Pancreas (tissue), 10 donors: ENCODE measurements at regions not wholly inside any gene's neighbourhood (a gene's known extent, or its start where the extent isn't known, plus 50 kb on each side); places are given as distances from the start of the nearest gene placed in this dataset.
A peak's percentile ranks its signal among the peaks of the same experiment; 100 is the strongest.
"Not testable (repeated sequence)": the region's sequence is repeated elsewhere in the genome, so short reads cannot be mapped to it uniquely, and the experiment has no call there.

Source experiments
- ATAC-seq, 4 donors: fragments of 200-7000 bp; cut with Tn5 transposase; one replicate each; pipeline versions ENCODE4 v1.8.0 to v1.9.1; 2020; ENCODE audit warnings: mild to moderate bottlenecking in 4 of 4, moderate library complexity in 4 of 4
- DNase-seq, 6 donors: peaks; one replicate each; pipeline ENCODE4 v3.0.0-alpha.2; 2020
- FAIRE-seq: peaks from 2 replicates; lab custom pipeline; 2012; peaks lifted over from hg19 to GRCh38; lab: Jason Lieb, UNC
- H3K27ac ChIP-seq, 4 donors: fragments of 200-600 bp; sonication (generic); 1 replicate in 3 of 4; 2 replicates in 1 of 4; pipeline versions ENCODE4 v1.5.0 to v1.8.0; 2020
- H3K27me3 ChIP-seq, 4 donors: fragments of 200-600 bp; one replicate each; pipeline ENCODE4 v1.8.0; 2021
- H3K36me3 ChIP-seq, 3 donors: fragments of 200-600 bp; sonication (generic) in 1 of 3; one replicate each; pipeline versions ENCODE4 v1.5.0 to v1.8.0; 2020 to 2021
- H3K4me1 ChIP-seq, 3 donors: fragments of 200-600 bp; one replicate each; pipeline ENCODE4 v1.8.0; 2021
- H3K4me3 ChIP-seq, 4 donors: fragments of 200-600 bp; sonication (generic) in 2 of 4; one replicate each; pipeline versions ENCODE4 v1.5.0 to v1.8.0; 2020 to 2021
- H3K9me3 ChIP-seq, 4 donors: fragments of 200-600 bp; one replicate each; pipeline ENCODE4 v1.8.0; 2021
- whole genome bisulfite sequencing, 2 donors: extraction: QIAGEN DNeasy Blood & Tissue Kit; methylation state at CpG; one replicate each; pipeline ENCODE4 v1.1.7; 2013; 5-methylcytosine and 5-hydroxymethylcytosine counted together
- intact Hi-C, 3 donors: fragments of 100-400 bp; cut with DNase I; formaldehyde crosslinking; loops; one replicate each; pipeline versions ENCODE4 v1.11.1 to v1.14.2; 2022
- TF ChIP-seq, protein P1 (sequence below), 4 donors: fragments of 200-600 bp; sonication (generic) in 3 of 4; IDR thresholded peaks; one replicate each; pipeline versions ENCODE4 v1.5.0 to v1.8.0; 2021; ENCODE audit warnings: antibody characterized with exemption in 4 of 4
- donor health status: healthy with polysubstance abuse.
- donor health status: DM: no; HTN: no; CAD: no; lungs with moderate emphysema.
- donor health status: DM: no; HTN: no; CAD: no.
- donor health status: control.
- donor health status: control.
- donor health status: Bipolar disorder and iron deficiency.
- donor health status: DM: yes; HTN: yes; CAD: no.
- donor health status: DM: no; HTN: no; CAD: no.
- donor health status: DM: no; HTN: no; CAD: no.
- donor health status: DM: yes; HTN: yes; CAD: no.

DNA sequence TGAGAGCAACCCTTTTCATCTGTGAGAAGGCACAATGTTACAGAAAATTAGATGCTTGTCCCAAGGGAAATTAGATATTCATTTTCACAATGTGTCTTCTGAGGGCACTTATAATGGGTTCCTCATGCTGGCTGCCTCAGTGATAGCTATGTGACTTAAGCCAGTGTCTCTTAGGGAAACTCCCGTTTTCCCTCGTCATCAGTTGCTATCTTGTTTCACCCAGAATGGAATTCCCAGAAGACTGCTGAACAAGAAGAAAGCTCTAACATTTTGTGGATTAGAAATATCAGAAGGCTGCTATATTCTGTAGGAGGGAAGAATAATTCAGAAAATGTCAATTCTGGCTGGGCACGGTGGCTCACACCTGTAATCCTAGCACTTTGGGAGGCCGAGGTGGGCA is 67.9 kb upstream of the WDR72 start:
- Histone ChIP-seq H3K9me3 (no peaks in the 10 kb centered on the region), H3K4me3 (no peak overlapping the region), H3K36me3 (no peaks in the 10 kb centered on the region), H3K27ac (no peak overlapping the region), H3K4me1 (peaks cover 0 to 3% (median 0%) of the 10 kb centered on the region in 3 donors), H3K27me3 (no peaks in the 10 kb centered on the region)
- ATAC-seq (no peak), FAIRE-seq (no peak), DNase-seq (no peak)
- WGBS, 2 donors: 76 to 80% methylated on average over 4 of the region's 4 CpGs
- TF ChIP-seq, protein P1, sequence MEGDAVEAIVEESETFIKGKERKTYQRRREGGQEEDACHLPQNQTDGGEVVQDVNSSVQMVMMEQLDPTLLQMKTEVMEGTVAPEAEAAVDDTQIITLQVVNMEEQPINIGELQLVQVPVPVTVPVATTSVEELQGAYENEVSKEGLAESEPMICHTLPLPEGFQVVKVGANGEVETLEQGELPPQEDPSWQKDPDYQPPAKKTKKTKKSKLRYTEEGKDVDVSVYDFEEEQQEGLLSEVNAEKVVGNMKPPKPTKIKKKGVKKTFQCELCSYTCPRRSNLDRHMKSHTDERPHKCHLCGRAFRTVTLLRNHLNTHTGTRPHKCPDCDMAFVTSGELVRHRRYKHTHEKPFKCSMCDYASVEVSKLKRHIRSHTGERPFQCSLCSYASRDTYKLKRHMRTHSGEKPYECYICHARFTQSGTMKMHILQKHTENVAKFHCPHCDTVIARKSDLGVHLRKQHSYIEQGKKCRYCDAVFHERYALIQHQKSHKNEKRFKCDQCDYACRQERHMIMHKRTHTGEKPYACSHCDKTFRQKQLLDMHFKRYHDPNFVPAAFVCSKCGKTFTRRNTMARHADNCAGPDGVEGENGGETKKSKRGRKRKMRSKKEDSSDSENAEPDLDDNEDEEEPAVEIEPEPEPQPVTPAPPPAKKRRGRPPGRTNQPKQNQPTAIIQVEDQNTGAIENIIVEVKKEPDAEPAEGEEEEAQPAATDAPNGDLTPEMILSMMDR (IDR thresholded peaks at IDR 0.05): no peak
- intact Hi-C loops: no loop called here

DNA sequence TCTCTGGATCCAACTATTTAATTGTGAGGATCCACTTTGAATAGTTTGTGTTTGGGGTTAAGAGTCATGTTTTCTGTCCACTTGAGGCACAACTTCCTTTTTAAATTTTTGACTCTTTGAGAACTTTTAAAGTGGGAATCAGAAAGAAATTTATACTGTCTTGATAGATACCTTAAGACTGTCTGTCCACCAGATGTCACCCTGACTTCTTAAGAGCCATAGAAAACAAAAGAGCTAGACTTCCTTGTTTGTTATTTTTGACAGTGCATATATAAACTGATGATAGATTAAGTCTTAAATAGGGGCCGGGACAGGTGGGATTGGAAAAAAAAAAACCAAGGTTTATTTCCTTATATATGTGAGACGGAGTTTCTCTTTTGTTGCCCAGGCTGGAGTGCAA is 52.1 kb upstream of the WDR72 start:
- Histone ChIP-seq H3K9me3 (no peaks in the 10 kb centered on the region), H3K27me3 (no peaks in the 10 kb centered on the region), H3K4me1 (no peaks in the 10 kb centered on the region), H3K4me3 (no peak overlapping the region), H3K27ac (no peak overlapping the region), H3K36me3 (no peaks in the 10 kb centered on the region)
- peak in 1 of 4 donors; percentile 43 for ATAC-seq
- DNase-seq: no peak
- WGBS, 2 donors: 8 to 9% methylated on average over 2 of the region's 2 CpGs
- FAIRE-seq: no peak
- TF ChIP-seq, protein P1 (IDR thresholded peaks at IDR 0.05): no peak
- intact Hi-C loops: no loop called here

DNA sequence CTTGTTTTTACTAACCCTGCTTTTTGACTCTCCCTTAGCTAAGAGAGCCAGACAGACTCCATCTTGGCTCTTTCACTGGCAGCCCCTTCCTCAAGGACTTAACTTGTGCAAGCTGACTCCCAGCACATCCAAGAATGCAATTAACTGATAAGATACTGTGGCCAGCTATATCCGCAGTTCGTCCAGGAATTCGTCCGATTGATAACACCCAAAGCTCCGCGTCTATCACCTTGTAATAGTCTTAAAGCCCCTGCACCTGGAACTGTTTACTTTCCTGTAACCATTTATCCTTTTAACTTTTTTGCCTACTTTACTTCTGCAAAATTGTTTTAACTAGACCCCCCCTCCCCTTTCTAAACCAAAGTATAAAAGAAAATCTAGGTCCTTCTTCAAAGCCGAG is 50.8 kb upstream of the WDR72 start:
- not testable (repeated sequence) for DNase-seq
- 38 to 43% methylated on average over 7 of the region's 7 CpGs for WGBS, 2 donors

More for the DNA sequence above, 50.8 kb upstream of the WDR72 start:
- H3K4me1 ChIP-seq, H3K4me3 ChIP-seq, H3K9me3 ChIP-seq, H3K27me3 ChIP-seq, H3K27ac ChIP-seq, FAIRE-seq, ATAC-seq, intact Hi-C loops, H3K36me3 ChIP-seq: not testable (repeated sequence)
